Caco-2 (cell line): ENCODE measurements at regions not wholly inside any gene's neighbourhood (a gene's known extent, or its start where the extent isn't known, plus 50 kb on each side); places are given as distances from the start of the nearest gene placed in this dataset.

ENCODE experiments used
- BruUV-seq: library from RNA; stranded (reverse); fragments of 400-500 nt; replicated peaks from 2 replicates; lab custom pipeline; 2021; lab: Mats Ljungman, UMichigan
- CTCF ChIA-PET: fragments of 300-600 bp; sonication (Branson Sonifier 250); formaldehyde crosslinking; loops from one replicate; lab custom pipeline; 2022; ENCODE audit warnings: antibody characterized with exemption; lab: Charles Lee
- POLR2A ChIA-PET: fragments of 300-600 bp; sonication (Branson Sonifier 250); formaldehyde crosslinking; loops from one replicate; lab custom pipeline; 2022; ENCODE audit warnings: antibody characterized with exemption; lab: Charles Lee
- DNase-seq, 2 experiments: peaks; one replicate each; pipeline versions ENCODE4 v3.0.0 to v3.0.0-alpha.2; 2020 to 2022
- H3K27me3 ChIP-seq: replicated peaks from 2 replicates; pipeline ENCODE4 v1.6.0; 2011; ENCODE audit warnings: low read length; ENCODE audit not compliant: control insufficient read depth, insufficient read depth
- H3K36me3 ChIP-seq: 2 replicates; pipeline ENCODE4 v1.5.1; 2011; ENCODE audit warnings: low read length; ENCODE audit not compliant: control insufficient read depth, insufficient read depth
- H3K4me1 ChIP-seq: fragments of 250-450 bp; sonication (Bioruptor Pico); 2 replicates; pipeline ENCODE4 v1.5.1; 2020; ENCODE audit warnings: mild to moderate bottlenecking
- H3K4me3 ChIP-seq: 2 replicates; pipeline ENCODE4 v1.5.1; 2011; ENCODE audit warnings: low read depth, mild to moderate bottlenecking, control low read depth, low read length
- H3K9me3 ChIP-seq: fragments of 250-450 bp; sonication (Bioruptor Pico); 2 replicates; pipeline ENCODE4 v1.5.1; 2020; ENCODE audit warnings: mild to moderate bottlenecking, moderate library complexity
- H3K27ac Mint-ChIP-seq: one replicate; pipeline ENCODE4 v1.8.0; 2022; ENCODE audit warnings: mixed read lengths; ENCODE audit not compliant: unreplicated experiment
- H3K27me3 Mint-ChIP-seq: one replicate; pipeline ENCODE4 v1.8.0; 2022; ENCODE audit warnings: mixed read lengths; ENCODE audit not compliant: insufficient read depth, unreplicated experiment
- H3K36me3 Mint-ChIP-seq: one replicate; pipeline ENCODE4 v1.8.0; 2022; ENCODE audit warnings: mild to moderate bottlenecking, mixed read lengths; ENCODE audit not compliant: insufficient read depth, unreplicated experiment
- H3K4me1 Mint-ChIP-seq: one replicate; pipeline ENCODE4 v1.8.0; 2022; ENCODE audit warnings: low read depth, mixed read lengths; ENCODE audit not compliant: unreplicated experiment
- H3K4me3 Mint-ChIP-seq: one replicate; pipeline ENCODE4 v1.8.0; 2022; ENCODE audit warnings: mild to moderate bottlenecking, moderate library complexity, mixed read lengths; ENCODE audit not compliant: unreplicated experiment
- H3K9me3 Mint-ChIP-seq: one replicate; pipeline ENCODE4 v1.8.0; 2022; ENCODE audit warnings: mixed read lengths; ENCODE audit not compliant: unreplicated experiment
- intact Hi-C: fragments of 100-400 bp; cut with micrococcal nuclease; formaldehyde crosslinking; loops from one replicate; pipeline ENCODE4 v1.10.0; 2022; ENCODE audit not compliant: unreplicated experiment
- TF ChIP-seq, protein P1 (sequence below), 2 experiments: fragments of 200-600 bp in 1 of 2; IDR thresholded peaks; 1 replicate in 1 of 2; 2 replicates in 1 of 2; pipeline versions ENCODE4 v1.5.1 to v1.8.0; 2011 to 2022; ENCODE audit warnings: antibody characterized with exemption in 1 of 2, control low read depth in 1 of 2, inconsistent platforms in 1 of 2, low read depth in 1 of 2, low read length in 1 of 2, mild to moderate bottlenecking in 1 of 2, moderate library complexity in 1 of 2; ENCODE audit not compliant: insufficient read depth in 1 of 2, severe bottlenecking in 1 of 2, unreplicated experiment in 1 of 2

DNA sequence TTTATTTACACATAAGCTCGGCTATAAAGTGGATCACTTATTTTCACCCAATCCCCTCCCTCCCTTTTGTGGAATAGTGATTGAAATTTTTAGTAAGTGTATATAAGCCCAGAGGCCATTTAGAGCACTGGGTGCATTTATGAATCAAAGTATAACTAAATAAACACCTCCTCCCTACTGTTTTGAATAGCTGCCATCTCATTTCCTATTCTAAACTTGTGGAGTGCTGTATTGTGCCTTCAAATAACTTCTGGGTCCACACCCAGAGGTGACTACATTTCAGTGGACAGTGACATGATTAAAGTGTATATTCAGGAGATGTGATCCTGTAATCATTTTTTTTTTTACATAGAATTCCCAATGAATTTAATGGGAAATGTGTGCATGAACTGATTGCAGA lies 104.9 kb downstream of the TEX13C start:
- CTCF ChIA-PET, result no interaction called here

DNA sequence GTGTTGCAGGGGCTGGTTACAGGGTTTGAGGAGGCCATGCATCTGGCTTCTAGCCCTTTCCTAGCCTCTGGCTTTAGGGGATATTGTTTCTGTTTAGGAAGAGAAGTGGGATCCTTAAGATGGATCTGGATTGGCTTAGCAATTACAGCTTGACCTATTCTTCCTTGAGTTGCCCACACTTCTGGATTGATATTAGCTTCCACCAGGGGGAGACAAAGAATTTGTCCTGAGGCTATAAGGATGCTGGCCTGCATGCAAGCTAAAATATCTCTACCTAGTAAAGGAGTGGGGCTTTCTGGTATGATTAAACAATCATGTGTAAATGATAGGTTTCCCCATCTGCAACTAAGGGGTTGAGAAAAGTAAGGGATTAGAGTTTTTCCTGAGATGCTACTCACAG lies 117.2 kb downstream of the TEX13C start:
- Mint-ChIP-seq H3K27me3 (no peaks in the 10 kb centered on the region), H3K4me1 (no peaks in the 10 kb centered on the region), H3K36me3 (no peaks in the 10 kb centered on the region), H3K9me3 (peaks cover 9% of the 10 kb centered on the region), H3K4me3 (no peak overlapping the region), H3K27ac (no peak overlapping the region)
- Histone ChIP-seq H3K9me3 (no peaks in the 10 kb centered on the region), H3K4me3 (no peak overlapping the region), H3K4me1 (no peaks in the 10 kb centered on the region), H3K27me3 (no peaks in the 10 kb centered on the region), H3K36me3 (no peaks in the 10 kb centered on the region)
- POLR2A ChIA-PET, result no interaction called here
- DNase-seq, result peak in 1 of 2 experiments; percentile 20
- CTCF ChIA-PET, result no interaction called here
- intact Hi-C loops, result no loop called here
- TF ChIP-seq, protein P1, sequence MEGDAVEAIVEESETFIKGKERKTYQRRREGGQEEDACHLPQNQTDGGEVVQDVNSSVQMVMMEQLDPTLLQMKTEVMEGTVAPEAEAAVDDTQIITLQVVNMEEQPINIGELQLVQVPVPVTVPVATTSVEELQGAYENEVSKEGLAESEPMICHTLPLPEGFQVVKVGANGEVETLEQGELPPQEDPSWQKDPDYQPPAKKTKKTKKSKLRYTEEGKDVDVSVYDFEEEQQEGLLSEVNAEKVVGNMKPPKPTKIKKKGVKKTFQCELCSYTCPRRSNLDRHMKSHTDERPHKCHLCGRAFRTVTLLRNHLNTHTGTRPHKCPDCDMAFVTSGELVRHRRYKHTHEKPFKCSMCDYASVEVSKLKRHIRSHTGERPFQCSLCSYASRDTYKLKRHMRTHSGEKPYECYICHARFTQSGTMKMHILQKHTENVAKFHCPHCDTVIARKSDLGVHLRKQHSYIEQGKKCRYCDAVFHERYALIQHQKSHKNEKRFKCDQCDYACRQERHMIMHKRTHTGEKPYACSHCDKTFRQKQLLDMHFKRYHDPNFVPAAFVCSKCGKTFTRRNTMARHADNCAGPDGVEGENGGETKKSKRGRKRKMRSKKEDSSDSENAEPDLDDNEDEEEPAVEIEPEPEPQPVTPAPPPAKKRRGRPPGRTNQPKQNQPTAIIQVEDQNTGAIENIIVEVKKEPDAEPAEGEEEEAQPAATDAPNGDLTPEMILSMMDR (IDR thresholded peaks at IDR 0.05; ENCODE audit: insufficient read depth in 1 of 2, low read depth in 1 of 2, low read length in 1 of 2, severe bottlenecking in 1 of 2, unreplicated experiment in 1 of 2), result peak in 1 of 2 experiments; percentile 11
- no TSS peak for BruUV-seq

More for the DNA sequence above, 104.9 kb downstream of the TEX13C start:
- Mint-ChIP-seq H3K36me3 (no peaks in the 10 kb centered on the region), H3K4me3 (no peak overlapping the region), H3K27me3 (no peaks in the 10 kb centered on the region), H3K9me3 (no peaks in the 10 kb centered on the region), H3K27ac (no peak overlapping the region), H3K4me1 (no peaks in the 10 kb centered on the region)
- Histone ChIP-seq H3K36me3 (no peaks in the 10 kb centered on the region), H3K4me3 (no peak overlapping the region), H3K9me3 (no peaks in the 10 kb centered on the region), H3K4me1 (no peaks in the 10 kb centered on the region), H3K27me3 (no peaks in the 10 kb centered on the region)
- no peak for DNase-seq
- TF ChIP-seq, protein P1 (IDR thresholded peaks at IDR 0.05; ENCODE audit: insufficient read depth in 1 of 2, low read depth in 1 of 2, low read length in 1 of 2, severe bottlenecking in 1 of 2, unreplicated experiment in 1 of 2), result no peak
- intact Hi-C loops, result no loop called here
- POLR2A ChIA-PET, result no interaction called here
- BruUV-seq, result no TSS peak

DNA sequence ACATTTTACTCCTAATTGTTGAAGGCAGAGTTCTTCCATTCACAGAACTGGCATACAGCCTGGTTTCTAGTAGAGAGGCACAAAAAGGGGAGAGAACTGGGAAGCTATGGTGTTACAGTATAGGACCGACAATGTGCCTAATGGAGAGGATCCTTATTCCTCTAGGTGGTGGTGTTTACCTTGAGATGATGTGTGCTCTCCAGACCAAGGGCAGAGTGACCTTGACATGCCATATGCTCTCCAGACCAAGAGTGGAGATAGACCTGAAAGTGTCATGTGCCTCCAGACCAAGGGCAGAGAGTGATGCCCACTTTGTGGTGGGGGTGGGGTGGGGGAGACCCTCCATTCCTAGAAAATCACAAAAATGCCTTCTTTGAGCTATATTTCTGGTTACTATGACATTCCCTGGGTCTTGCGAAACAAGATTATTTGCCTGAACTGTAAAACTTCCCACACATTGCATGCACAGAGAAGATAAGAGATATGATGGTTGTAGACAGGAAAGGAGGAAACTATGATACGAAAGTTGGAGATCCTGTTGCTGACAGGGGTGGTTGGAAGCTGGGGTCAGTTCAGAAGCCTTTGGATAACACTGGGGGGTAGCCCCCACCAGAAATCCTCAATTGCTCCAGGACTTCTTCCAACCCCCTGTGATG lies 119.7 kb downstream of the TEX13C start:
- no peaks in the 10 kb centered on the region for H3K4me1 Mint-ChIP-seq
- peaks cover 9% of the 10 kb centered on the region for H3K9me3 Mint-ChIP-seq
- H3K36me3 Mint-ChIP-seq, result no peaks in the 10 kb centered on the region
- Histone ChIP-seq H3K4me3 (no peak overlapping the region), H3K36me3 (no peaks in the 10 kb centered on the region), H3K27me3 (no peaks in the 10 kb centered on the region), H3K9me3 (no peaks in the 10 kb centered on the region), H3K4me1 (no peaks in the 10 kb centered on the region)
- H3K27me3 Mint-ChIP-seq, result no peaks in the 10 kb centered on the region
- ChIA-PET CTCF (no interaction called here), POLR2A (no interaction called here)
- no TSS peak for BruUV-seq
- no peak for DNase-seq
- intact Hi-C loops, result no loop called here
- TF ChIP-seq, protein P1 (IDR thresholded peaks at IDR 0.05; ENCODE audit: insufficient read depth in 1 of 2, low read depth in 1 of 2, low read length in 1 of 2, severe bottlenecking in 1 of 2, unreplicated experiment in 1 of 2), result no peak
- no peak overlapping the region for H3K27ac Mint-ChIP-seq
- no peak overlapping the region for H3K4me3 Mint-ChIP-seq
